NCI-H345 (cell line): ENCODE measurements at regions not wholly inside any gene's neighbourhood (a gene's known extent, or its start where the extent isn't known, plus 50 kb on each side); places are given as distances from the start of the nearest gene placed in this dataset.

Source experiments
- DNase-seq: peaks from one replicate; lab custom pipeline; 2025; lab: John Stamatoyannopoulos, UW

GRCh38 chr13:48891586-48891985 is 84.1 kb upstream of the FNDC3A start:
- DNase-seq: no peak

- no peak for DNase-seq
Measured at GRCh38 chr13:48892053-48892687, 83.5 kb upstream of the FNDC3A start.

DNA sequence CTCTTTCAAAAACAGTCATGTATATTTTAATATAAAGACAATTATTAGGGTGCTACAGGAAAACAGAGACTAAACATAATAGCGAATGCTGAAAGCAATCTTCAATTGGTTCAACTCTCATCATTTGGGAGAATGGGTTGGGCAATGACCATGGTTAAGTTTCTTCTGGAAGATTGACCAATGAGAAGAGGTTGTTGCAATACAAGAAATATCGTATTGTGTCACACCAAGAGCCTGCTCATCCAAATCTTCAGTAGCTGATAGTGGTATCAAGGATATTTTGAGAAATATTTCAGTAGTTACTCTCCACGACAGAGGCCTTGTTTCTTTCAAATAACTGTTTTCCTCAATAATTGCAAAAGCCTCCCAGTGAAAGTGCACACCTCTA is 83.0 kb upstream of the FNDC3A start:
- DNase-seq: no peak

- no peak for DNase-seq
Measured at GRCh38 chr13:48896312-48896711, 79.4 kb upstream of the FNDC3A start.

DNA sequence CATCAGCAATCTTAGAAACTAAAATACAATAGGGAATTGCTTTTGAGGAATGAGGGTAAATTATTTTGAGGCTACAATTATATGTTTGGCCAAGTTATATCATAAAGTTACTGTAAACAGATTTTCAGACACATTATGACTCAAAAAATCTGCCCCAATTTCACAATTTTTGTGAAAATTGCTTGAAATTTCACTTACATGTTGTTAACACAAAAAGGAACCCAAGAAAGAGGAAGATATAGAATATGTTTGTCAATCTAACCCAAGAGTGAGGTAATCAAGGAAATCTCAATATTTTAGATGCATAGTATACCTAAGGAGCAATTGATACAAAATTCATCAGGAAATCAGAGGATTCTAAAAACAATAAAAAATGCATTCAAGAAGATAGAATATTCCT is 73.9 kb upstream of the FNDC3A start:
- DNase-seq: no peak

DNA sequence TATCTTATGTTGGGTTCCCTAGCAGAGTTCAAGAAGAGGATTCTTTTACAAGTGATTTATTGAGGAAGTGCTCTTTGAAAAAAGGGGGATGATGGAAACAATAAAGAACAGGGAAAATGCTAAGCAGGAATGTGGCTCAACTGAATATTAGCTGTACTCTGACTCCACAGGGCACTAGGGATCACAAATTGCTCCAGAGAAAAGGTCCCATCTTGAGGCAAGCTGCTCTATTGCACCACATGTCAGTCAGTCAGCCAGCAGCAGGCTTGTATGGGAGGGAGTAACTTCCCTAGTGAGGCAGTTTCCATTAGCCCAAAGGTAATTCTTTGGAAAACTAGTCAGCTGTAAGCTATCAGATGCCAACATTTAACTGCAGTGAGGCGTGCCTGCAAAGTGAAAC is 73.3 kb upstream of the FNDC3A start:
- DNase-seq: no peak

DNA sequence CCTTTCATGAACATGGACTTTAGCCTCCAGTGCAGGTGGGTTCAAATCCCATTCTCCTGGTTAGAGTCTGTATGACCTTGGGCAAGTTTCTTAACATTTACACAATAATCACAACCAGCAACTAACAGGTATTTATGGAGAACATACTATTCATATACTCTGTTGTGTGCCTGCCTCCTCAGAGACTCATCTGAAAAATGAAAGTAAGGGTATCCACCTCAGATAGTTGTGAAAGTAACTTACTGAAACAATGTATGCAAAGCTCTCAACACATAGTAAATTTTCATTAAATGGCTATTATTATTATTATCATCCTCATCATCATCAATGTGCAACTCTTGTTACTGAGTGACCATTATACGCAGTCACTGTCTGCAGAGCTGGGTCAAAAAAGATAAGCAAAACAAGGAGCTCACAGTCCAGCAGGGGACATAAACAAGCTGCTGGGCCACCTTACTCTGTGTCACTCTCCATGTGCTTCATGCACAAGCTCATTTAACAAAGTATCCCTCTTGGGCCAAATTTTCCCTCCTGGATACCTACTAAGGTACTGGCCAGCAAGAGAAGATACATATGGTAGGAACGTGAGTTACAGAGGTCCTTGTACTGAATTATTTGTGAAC is 70.9 kb upstream of the FNDC3A start:
- no peak for DNase-seq

GRCh38 chr13:48906200-48906599 is 69.5 kb upstream of the FNDC3A start:
- no peak for DNase-seq

DNA sequence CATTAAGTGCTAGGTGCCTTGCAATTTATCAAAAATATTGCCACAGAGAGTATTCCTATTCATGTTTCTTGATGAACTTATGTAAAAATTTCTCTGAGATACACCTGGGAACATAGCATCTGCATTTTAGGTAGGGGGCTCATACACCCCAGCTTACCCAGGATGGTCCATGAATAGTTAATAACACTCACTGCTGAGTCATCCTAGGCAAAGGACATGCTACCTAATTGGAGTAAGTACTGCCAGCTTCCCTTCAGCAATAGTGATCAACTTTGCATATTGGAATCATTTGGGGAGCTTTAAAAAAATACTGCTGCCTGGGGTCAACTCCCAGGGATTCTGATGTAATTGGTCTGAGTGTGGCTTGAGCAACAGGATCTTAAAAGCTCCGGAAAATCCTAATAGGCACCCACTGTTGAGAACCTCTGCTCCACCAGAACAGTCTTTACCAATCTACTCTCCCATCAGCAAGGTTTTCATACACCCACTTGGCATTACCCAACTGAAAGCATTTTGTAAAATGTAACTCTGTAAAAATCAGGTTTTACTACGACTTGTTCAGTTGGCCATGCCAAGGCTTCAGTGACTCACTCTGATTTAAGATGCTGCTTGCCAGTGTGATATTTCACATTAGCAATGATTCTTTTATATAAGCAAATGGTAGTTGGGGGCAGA is 67.2 kb upstream of the FNDC3A start:
- no peak for DNase-seq

- DNase-seq: no peak
Measured at GRCh38 chr13:48909056-48909389, 66.7 kb upstream of the FNDC3A start.

DNA sequence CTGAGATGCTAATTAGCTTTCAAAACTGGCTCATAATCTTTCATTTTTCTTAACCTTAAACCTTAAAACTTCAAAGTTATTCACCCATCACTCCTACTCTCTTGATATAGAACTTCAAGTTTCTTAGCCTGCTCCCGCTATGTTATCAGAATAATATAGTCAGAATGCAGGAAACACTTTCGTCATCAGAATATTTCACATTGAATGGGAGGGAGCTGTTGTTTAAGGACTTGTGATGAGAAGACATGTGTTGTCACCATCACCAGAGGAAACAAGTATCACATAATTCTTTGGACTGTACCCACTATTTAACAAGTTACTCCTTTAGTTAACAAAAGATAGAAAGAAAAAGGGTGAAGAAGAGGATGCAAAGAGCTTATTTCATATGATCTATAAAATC is 65.0 kb upstream of the FNDC3A start:
- DNase-seq: no peak

DNA sequence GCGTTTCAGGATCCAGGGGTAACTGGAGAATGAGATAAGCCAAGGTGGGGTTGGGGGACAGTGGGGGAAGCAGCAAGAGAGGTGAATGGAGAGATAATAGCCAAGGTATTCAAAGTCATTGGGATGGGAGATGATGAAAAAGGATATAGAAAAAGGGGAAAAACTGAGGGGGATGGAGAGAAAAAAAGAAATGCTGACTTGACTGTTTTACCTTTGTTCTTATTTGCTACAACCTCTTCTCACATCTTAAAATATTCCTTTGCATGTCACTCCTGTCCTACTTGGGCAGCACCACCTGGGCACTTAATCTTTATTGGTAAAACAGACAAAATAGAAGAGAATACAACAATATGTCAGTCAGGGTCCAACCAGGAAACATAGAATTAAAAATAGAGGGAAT is 56.0 kb upstream of the FNDC3A start:
- no peak for DNase-seq

- no peak for DNase-seq
Measured at GRCh38 chr13:48920730-48921129, 55.0 kb upstream of the FNDC3A start.

DNA sequence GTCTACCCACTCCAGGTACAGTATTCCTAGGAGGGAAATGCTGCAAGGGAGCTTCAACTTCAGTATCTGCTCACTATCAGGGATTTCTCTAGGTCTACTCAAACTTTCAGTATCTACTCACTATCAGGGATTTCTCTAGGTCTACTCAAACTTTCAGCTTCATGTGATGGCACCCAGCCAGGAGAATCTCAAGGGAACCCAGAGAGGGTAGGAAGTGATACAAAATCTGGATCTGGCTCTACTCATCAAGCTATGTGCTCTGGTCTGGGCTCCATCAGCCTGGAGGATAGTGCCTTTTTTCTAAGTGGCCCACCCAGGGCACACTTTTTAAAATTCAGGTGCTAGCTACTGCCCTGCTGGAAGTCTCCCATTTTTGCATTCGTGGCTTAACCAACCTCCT is 52.3 kb upstream of the FNDC3A start:
- no peak for DNase-seq

DNA sequence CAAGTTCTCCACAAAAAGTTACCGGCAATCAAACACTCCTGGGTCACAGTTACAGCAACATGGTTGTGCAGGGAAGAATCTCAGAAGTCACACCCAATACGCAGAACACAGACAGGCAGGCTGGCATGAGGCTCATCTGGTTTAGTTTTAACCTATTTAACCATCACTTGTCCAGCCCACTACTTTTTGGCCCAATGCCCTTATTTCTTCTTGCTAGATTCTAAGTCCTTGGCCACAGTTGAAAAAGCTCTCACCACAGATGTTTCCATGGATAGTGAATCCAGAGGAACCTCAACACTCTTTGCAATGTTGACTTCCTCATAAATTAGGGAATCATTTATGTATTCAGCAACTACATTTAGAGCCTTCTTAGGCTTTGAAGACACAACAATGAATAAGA is 50.7 kb upstream of the FNDC3A start:
- no peak for DNase-seq
